22Rv1 (cell line): ENCODE measurements at regions not wholly inside any gene's neighbourhood (a gene's known extent, or its start where the extent isn't known, plus 50 kb on each side); places are given as distances from the start of the nearest gene placed in this dataset.

Experiments used
- CTCF ChIP-seq: fragments of 450-650 bp; IDR thresholded peaks from 2 replicates; pipeline ENCODE4 v1.5.1; 2017; ENCODE audit warnings: mild to moderate bottlenecking
- ZFX ChIP-seq: fragments of 450-650 bp; IDR thresholded peaks from 2 replicates; pipeline ENCODE4 v1.6.1; 2017; ENCODE audit warnings: antibody characterized with exemption, borderline replicate concordance

GRCh38 chr13:67630640-67631039 is 400.5 kb upstream of the PCDH9 start:
- no peak for TF ChIP-seq CTCF
- TF ChIP-seq ZFX: no peak
